GM21360 (cell line): ENCODE measurements at regions not wholly inside any gene's neighbourhood (a gene's known extent, or its start where the extent isn't known, plus 50 kb on each side); places are given as distances from the start of the nearest gene placed in this dataset.

Experiments used
- ATAC-seq: cut with Tn5 transposase; IDR thresholded peaks from one replicate; pipeline ENCODE4 v1.9.1; 2021; ENCODE audit warnings: mild to moderate bottlenecking, moderate library complexity; ENCODE audit not compliant: unreplicated experiment

DNA sequence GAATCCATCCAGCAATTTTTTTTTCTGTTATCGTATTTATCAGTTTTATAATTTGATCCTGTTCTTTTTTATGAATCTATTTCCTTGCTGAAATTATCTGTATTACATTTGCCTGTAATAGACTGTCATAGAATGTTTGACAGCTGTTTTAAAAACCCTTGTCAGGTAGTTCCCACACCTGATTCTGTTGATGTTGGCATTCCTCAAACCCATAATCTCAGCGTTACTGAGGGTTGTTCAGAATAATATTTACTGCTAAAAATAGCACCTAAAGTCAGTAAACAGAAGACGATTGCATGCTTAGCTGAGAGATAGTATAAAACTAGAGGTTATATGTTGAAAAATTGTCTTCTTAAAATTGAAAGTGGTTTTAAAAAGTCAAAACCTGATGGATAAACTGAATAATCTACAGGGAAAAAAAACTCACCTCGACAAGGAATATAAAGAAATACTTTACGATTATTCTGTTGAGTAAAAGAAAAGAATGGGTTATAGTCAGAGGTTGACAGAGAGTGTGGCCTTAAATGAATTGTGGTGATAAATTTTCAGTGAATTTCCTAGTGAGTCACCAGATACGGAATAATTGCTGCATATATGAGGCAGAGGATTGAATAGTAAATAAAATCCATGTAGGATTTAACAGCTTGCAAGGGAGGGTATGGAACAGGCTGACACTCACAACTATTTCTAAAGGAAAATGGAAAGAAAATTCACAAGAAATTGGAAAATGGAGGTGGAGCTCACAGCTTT, 824.1 kb upstream of the IGFBP3 start:
- no peak for ATAC-seq

DNA sequence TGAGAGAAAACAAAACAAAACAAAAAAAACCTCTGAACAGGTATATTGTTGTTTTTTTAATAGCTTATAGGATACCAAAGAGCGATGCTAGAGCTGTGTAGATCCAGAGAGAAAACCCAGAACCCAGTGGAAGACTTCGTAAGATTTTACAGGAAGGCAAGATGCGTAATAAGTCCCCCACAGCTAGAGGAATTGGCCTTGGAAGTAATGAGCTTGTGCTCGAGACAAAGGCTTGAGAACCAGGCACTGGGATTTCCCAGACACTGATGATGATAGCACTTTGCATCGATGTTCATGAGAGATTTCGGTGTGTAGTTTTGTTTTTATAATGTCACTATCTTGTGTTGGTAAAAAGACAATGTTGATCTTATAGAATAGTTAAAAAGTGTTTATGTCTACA, 821.5 kb upstream of the IGFBP3 start:
- no peak for ATAC-seq

DNA sequence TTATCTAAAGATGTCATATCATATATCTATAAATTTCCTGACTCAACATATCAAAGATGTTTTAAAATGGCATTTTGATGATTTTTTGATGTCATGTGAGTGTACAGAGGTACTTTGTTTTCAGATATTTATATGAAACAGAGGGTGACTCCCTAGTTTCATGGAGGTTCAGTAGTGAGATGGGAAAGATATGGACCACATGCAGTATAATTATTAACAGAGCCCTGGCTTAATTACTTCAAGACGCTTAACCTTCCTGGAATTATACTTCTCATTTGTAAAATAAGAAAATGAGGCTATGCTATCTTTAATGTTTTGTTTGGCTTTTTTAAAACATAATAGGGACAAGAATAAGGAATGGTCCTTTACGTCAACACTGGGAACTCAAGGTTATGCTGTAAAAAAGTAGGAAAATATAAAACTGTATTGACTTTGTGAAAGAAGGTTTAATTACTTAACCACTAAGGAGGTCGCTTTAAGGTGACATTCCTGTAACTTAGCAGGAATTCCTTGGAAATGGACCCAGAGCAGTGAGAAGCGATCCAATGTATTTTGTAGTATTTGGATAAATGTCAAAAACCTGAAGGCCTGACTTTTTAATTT, 821.0 kb upstream of the IGFBP3 start:
- no peak for ATAC-seq

DNA sequence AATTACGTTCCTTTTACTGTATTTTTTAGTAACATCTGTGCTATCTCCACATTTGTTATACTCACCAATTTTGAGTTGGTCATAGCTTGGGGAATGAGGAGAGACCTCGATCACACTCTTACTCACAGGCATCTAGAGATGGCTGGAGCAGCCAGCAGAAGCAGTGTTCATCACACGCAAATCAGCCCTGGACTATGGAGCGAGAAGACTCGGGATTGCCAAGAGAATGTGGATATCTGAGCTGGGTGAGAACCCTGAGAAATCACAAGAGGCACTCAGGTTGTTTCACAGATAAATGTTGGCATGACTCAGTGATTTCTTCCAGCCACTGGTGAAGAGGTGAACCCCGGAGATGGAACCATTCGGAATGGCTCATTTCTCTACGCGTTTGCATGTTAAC, 820.1 kb upstream of the IGFBP3 start:
- no peak for ATAC-seq

DNA sequence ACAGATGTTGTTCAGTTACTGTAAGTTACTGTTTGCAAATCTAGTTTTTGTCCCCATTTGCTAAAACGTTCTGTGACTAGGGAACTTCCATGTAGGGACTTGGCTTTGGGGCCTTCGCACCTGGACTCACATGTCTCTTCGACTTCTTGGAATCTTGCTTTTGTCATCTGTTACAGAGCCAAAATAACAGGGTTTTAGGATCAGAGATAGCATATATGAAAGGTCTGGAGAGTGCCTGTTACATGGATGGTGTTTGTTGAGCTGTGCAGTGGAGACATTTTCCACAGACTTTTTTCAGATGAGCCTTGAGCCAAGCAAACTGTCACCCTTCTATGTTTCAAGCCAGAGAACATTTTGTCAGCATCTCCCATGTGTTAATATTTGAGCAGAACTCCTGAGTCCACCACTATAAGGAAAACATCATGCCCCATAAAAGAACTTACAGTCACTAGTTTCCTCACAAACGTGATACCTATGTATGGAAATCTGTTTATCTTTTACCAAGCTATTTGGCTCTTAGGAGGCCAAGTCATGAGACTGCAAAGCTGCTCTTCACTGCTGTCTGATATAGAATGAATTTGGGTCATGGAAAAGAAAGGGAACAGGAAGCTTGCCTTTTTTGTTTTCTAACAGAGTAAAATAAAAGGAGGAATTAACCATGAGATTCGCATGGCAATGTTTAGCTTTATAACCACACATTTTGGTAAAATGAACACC, 818.6 kb upstream of the IGFBP3 start:
- no peak for ATAC-seq

DNA sequence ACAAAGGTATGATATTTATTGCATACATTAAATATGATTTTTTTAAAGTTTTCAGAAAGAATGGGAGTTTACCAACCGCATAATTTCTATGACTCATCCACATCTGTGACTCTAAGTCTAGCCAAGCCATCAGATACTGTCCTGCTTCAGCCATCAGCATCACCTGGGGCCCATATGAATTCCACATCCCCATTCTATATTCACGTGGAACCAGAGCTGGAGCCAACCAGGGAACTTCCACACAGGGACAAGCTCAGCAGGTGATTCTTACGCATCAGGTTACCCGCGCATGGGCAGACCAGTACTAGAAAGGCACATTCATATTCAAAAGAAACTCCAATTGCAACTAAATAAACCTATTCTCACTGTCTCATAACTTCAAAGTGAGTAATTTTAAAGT, 817.7 kb upstream of the IGFBP3 start:
- no peak for ATAC-seq

DNA sequence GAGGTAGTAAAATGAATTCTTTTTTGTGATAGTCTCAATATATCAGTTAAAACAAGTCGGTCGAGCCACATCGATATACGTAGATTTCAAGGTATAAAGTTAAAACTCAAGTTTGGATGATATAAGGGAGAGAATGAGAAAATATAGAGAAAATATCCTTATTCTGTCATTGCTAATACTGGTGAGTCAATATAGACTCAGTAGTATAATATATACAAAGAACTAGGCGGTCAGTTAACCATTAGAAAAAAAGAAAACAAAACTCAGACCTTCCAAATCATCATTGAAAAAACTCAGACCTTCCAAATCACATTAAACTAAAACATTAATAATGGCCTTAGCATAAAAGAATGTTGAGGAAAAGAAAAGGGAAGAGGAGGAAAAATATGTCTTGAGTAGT, 817.1 kb upstream of the IGFBP3 start:
- ATAC-seq: no peak

DNA sequence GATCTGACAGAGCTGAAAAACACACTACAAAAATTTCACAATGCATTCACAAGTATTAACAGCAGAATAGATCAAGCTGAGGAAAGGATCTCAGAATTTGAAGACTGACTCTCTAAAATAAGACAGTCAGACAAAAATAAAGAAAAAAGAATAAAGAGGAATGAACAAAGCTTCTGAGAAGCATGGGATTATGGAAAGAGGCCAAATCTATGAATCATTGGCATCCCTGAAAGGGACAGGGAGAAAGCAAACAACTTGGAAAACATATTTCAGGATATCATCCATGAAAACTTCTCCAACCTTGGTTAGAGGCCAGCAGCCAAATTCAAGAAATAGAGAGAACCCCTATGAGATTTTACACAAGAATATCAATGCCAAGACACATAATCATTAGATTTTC, 804.8 kb upstream of the IGFBP3 start:
- no peak for ATAC-seq

DNA sequence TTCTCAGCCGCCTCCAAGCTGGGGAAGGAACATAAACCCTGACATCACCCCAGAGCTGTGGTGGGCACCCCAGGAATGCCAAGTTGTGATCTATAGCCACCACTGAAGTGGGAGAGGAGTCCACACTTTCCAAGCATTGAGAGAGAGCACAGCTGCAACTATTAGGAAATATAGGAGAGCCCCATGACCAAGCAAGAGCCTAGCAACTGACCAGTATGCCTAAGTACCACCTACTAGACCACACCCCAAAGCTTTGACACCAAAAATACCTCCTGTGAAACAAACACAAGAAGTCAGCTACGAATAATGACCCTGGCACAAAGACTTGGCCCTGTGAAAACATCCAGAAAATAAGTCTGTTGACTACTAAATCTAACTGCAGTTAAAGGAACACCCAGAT, 804.1 kb upstream of the IGFBP3 start:
- ATAC-seq: no peak

DNA sequence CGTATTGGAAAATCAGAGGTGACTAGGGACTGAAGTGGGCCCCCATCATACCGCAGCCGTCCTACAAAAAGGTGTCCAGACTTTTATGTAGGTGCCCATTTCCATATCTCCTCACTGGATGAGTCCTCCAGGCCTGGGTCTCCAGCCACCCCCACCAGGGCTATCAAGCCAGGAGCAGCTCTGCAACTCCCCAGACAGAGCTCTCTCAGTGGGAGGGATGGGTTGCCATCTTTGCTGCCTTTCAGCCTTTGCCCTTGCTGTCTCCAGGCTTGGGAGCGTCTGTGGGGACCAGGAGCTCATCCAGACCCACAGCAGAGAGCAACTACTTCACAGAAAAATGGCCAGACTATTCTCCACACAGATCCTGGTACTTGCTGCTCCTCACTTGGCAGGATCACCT, 802.7 kb upstream of the IGFBP3 start:
- ATAC-seq: no peak

DNA sequence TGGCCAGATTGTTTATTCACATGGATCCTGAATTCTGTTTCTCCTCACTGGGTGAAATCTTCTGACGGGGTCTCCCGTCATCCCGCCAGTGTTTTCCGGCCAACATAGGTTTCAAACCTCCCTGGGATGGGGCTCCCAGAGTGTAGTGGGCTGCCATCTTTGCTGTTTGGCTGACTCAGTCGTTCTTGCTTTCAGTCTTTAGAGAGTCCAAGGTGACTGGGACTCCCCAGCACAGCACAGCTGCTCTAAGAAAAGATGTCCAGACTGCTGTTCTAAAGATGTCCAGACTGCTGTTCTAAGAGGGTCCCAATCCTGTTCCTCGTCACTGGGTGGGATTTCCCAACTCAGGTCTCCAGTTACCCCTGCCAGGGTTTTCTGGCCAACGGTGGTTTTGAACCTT, 801.9 kb upstream of the IGFBP3 start:
- ATAC-seq: no peak

DNA sequence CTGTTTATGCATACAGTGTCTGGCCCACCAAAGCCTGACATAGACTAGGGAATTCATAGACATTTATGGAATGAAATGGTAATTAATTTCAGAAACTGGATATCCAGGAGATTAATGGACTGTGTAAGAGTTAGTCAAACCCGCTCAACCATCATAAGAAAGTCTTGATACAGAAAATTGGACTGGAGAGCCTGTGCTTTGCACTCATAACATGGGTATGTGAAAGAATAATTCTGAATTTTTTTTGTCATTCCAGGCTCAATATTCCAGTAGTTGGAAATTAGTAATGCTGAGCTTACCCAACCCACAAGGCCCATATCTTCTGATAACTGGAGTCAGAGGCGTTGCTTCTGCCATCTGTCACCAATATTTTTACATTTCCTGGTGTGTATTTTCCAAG, 799.7 kb upstream of the IGFBP3 start:
- no peak for ATAC-seq

DNA sequence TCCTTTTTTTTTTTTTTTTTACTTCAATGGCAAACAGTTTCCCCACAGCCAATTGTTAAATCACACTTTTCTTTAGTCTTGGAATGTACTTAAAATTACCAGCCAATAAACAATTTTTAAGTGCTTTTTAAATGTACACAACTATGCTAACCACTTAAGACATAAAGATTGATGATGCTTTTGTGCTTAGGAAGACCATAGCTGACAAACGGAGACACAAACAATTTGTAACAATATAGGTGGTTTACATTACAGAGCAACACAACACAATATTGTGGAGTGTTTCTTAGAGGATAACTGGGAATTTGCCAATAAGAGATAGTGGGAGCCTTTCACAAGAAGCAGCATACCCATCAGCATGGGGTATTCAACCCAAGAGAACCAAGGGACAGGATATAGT, 798.5 kb upstream of the IGFBP3 start:
- no peak for ATAC-seq

DNA sequence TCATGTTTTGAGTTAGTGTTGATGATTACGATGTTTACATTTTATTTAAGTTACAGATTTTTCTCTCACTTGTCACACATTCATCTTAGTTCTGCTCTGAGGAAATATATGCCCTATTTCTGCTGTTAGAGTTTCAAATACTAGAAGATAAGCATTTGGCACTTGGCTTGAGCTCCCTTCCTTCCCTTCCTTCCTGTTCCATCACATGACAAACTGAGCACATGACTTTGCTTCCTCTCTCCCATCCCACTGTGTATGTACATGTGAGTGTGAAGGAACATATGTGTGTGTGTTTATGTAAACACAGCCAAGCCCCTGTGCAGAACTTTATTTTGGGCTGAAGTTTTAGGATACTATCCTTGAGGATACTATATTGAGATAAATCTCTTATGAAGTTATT, 795.9 kb upstream of the IGFBP3 start:
- no peak for ATAC-seq

DNA sequence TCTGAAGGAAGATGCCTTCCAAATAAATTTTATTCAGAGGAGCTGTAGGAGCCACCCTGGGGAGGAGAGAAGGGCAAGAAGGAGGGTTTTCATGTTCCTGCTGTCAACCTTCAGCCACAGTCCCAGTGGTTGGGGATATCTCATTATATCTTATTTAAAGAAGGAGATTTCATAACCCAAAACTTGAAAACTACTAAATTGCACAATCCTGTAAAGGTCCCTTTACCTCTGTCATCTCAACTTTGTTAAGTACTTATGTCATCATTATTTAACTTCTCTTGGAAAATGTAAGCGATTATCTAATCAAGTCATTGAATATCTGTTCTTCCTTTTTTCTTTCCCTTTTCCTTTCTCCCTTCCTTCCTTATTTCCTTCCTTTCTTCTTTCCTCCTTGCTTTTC, 794.5 kb upstream of the IGFBP3 start:
- ATAC-seq: no peak

DNA sequence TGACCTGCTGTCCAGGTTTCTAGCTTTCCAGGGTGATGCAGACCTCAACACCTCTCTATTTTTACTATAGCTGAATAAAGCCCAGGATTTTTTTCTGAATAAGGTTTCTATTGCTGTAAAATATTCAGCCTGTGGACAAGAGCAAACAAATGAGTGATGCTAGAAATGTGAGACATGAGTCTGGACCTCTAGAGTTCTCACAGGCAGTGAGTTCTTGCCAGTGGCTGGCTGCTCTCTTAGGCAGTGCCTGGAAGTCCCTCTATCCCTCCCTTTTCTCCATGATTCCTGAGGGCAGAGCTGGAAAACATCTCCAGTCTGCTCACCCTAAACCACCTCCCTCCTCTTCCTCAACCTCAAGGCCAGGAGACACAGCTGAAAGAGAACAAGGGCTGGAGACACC, 793.8 kb upstream of the IGFBP3 start:
- no peak for ATAC-seq

DNA sequence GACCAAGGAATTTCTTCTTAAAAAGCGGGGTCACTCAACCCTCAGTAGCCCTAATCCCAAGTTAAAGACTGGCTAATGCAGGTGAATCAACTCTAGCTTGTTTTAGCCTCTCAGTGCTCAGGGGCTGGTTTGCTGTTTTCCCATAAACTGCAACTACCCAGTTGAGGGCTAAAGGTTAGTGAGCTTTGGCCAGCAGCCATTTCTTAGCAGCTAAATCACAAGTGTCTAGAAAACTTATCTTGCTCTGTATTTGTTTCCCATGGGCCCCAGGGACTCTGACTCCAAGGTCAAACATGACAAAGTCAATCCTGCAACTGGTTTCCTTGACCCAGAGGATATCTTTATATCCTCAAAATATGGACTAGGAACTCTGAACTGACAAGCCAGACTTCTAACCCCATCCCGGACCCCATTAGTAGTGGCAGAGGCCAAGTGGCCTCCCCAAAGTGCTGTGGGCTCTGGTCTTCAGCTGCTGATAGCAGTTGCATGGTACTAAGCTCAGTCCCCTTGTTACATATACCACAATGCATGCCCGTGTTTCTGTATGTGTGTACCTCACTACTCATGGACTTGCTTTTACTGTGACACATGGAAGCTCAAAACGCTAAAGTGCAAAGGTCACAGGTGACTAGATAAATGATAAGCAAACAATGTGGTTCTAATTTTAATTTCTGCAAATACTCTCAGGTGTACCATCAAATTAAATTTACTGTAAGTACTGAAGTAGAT, 793.0 kb upstream of the IGFBP3 start:
- ATAC-seq: no peak

DNA sequence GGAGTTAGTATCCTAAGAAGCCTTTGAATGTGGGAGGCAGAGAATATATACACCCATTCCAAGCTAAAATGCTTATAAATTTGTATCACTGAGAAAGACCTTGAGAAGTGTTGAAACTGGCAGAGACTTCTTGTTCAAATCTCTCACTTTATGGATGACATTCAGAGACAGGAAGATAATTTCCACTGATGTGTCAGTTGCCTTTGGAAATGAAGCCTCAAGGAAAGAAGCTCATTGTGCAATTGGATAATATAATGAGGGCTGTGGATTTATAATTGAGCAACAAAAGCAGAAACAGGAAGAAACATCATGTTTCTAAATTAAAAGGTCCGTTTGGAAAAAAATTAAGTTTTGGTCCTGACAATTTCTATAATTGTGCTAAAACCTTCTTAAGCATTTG, 789.9 kb upstream of the IGFBP3 start:
- no peak for ATAC-seq

DNA sequence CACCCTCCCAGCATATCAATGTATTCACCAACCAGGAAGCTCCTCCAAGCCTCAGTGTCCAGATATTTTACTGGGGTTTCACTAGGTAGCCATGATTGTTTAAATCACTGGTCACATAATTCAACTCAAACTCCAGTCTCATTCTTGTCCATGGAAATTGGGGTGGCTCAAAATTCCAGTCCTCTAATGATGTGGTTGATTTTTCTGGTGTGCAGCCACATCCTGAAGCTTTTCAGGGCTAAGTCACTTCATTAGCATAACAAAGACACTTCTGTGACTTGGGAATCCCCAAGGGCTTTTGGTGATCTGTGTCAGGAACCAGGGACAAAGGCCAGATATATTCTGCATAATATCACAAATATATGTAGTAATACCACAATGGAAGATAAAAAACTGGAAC, 786.9 kb upstream of the IGFBP3 start:
- ATAC-seq: no peak

DNA sequence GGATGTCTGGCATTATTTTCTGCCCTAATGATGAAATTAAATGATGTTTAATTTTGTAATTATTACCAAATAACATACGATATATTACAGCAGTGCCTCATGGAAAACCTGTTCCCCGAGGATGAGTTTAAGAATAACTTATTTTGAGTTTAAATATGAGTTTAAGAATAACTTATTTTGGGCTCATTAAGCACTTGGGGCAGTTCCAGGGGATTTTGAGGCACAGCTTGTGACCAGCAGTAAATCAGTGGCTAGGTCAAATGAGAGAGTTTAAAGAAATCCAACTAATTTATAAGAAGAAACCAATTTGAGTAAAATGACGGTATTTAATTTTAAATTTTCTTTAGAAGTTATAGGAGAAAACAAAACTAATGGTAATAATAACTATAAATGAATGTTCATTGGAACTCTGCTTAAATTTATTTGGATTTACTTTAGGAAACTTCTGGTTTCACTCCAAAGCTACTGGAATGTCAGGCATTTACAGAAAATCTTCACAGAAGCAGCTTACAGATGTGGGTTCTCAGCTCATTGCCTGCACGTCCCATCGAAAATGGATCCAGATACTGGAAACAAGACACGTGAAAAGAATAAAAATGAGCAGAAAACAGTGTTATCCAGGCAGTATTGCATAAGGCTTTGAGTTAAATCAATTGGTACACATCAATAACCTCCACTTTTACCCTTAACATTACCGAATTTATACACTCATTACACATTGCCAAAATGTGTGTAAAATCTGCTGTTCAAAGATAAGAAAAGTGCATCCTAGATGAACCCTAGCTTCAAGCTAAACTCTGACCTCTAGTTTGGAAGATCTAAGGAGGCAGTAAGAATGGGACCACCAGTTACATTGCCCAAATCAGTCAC, 784.5 kb upstream of the IGFBP3 start:
- no peak for ATAC-seq

DNA sequence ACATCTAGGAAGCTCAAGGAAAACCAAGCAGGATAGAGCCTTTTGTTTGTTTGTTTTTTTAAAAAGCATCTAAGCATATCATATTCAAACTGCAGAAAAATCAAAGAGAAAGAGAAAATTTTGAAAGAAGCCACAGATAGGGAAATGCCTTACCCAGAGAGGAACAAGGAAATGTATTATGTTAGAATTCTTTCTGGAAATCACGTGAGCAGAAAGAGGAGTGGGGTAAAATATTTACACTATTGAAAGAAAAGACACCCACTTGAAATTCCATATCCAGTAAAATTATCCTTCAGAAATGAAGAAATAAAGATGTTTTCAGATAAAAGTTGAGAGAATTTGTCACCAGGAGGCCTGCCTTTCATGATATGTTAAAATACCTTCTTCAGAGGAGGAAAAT, 775.7 kb upstream of the IGFBP3 start:
- ATAC-seq: no peak
